ENCODE measurements at regions not wholly inside any gene's neighbourhood (a gene's known extent, or its start where the extent isn't known, plus 50 kb on each side); places are given as distances from the start of the nearest gene placed in this dataset.
A peak's percentile ranks its signal among the peaks of the same experiment; 100 is the strongest.

- H3K4me3 Mint-ChIP-seq, result peak overlapping the region; percentile 44
- H3K36me3 Mint-ChIP-seq (ENCODE audit: low read depth), result no peaks in the 10 kb centered on the region
- no peaks in the 10 kb centered on the region for H3K36me3 ChIP-seq (ENCODE audit: insufficient read depth)
- peak overlapping the region; percentile 30 for H3K4me2 ChIP-seq
- H3K27me3 ChIP-seq (ENCODE audit: insufficient read depth), result no peaks in the 10 kb centered on the region
- H3K9me3 Mint-ChIP-seq, result peaks cover 5% of the 10 kb centered on the region; the same call in 1 of the 3 replicates
- H3K4me3 ChIP-seq, result no peak overlapping the region; the same call in 1 of the 2 replicates
- ATAC-seq, result peak; percentile 81
- H3K27ac ChIP-seq (ENCODE audit: low read depth), result peak overlapping the region; percentile 92
- H3F3A ChIP-seq (replicated peaks; ENCODE audit: low read depth), result peaks cover 17% of the 10 kb centered on the region
- TF ChIP-seq POLR2AphosphoS5 (IDR thresholded peaks at IDR 0.05; ENCODE audit: low read depth), result no peak
- TF ChIP-seq CREB1 (CRISPR knock-in tag; IDR thresholded peaks at IDR 0.05; ENCODE audit: low read depth), result no peak
- no peak for TF ChIP-seq EZH2 (IDR thresholded peaks at IDR 0.05; ENCODE audit: low read depth, unreplicated experiment)
- DNase-seq (ENCODE audit: low spot score), result peak; percentile 50
- peaks cover 16% of the 10 kb centered on the region for H3K4me1 ChIP-seq (ENCODE audit: insufficient read depth)
- peaks cover 28% of the 10 kb centered on the region; the same call in 1 of the 2 replicates for H3K9me2 ChIP-seq (ENCODE audit: insufficient read depth)
- H3K27ac Mint-ChIP-seq, result peak overlapping the region; percentile 97
- H3K4me1 Mint-ChIP-seq, result peaks cover 30% of the 10 kb centered on the region
- no peaks in the 10 kb centered on the region for H3K79me2 ChIP-seq (replicated peaks; ENCODE audit: insufficient read depth)
- no peaks in the 10 kb centered on the region for H4K20me1 ChIP-seq (replicated peaks; ENCODE audit: insufficient read depth)
- H3K27me3 Mint-ChIP-seq (ENCODE audit: insufficient read depth, low read depth, poor library complexity), result peaks cover 9% of the 10 kb centered on the region
- no peak overlapping the region for H2AFZ ChIP-seq
Observed at GRCh38 chr9:107674721-107675277, 185.2 kb upstream of the KLF4 start.

- no peak overlapping the region; the same call in 1 of the 2 replicates for H3K4me3 ChIP-seq
- peaks cover 16% of the 10 kb centered on the region for H3K4me1 ChIP-seq (ENCODE audit: insufficient read depth)
- Mint-ChIP-seq H3K4me3 (peak overlapping the region; percentile 44), H3K4me1 (peaks cover 30% of the 10 kb centered on the region), H3K27ac (peak overlapping the region; percentile 97), H3K36me3 (ENCODE audit: low read depth) (no peaks in the 10 kb centered on the region), H3K27me3 (ENCODE audit: insufficient read depth, low read depth, poor library complexity) (peaks cover 9% of the 10 kb centered on the region), H3K9me3 (peaks cover 5% of the 10 kb centered on the region; the same call in 1 of the 3 replicates)
- peak overlapping the region; percentile 30; the same call in 1 of the 2 replicates for H3K4me2 ChIP-seq
- H3K9me2 ChIP-seq (ENCODE audit: insufficient read depth), result peaks cover 28% of the 10 kb centered on the region; the same call in 1 of the 2 replicates
- TF ChIP-seq REST (IDR thresholded peaks at IDR 0.05; ENCODE audit: unreplicated experiment) (no peak), ZNF462 (CRISPR knock-in tag; IDR thresholded peaks at IDR 0.05) (peak; percentile 12; the same call in 1 of the 2 replicates)
- H3F3A ChIP-seq (replicated peaks; ENCODE audit: low read depth), result peaks cover 17% of the 10 kb centered on the region
- H2AFZ ChIP-seq, result no peak overlapping the region
- no peaks in the 10 kb centered on the region for H3K79me2 ChIP-seq (replicated peaks; ENCODE audit: insufficient read depth)
- H3K27ac ChIP-seq (ENCODE audit: low read depth), result peak overlapping the region; percentile 92
- peak; percentile 62 for DNase-seq (ENCODE audit: low spot score)
- H3K27me3 ChIP-seq (ENCODE audit: insufficient read depth), result no peaks in the 10 kb centered on the region
- no peaks in the 10 kb centered on the region for H3K36me3 ChIP-seq (ENCODE audit: insufficient read depth)
- no peaks in the 10 kb centered on the region for H4K20me1 ChIP-seq (replicated peaks; ENCODE audit: insufficient read depth)
- peak; percentile 86 for ATAC-seq
Observed at GRCh38 chr9:107673861-107674720, 184.5 kb upstream of the KLF4 start.

Data from GM23338 (cell line).